ENCODE measurements at regions not wholly inside any gene's neighbourhood (a gene's known extent, or its start where the extent isn't known, plus 50 kb on each side); places are given as distances from the start of the nearest gene placed in this dataset.

DNA sequence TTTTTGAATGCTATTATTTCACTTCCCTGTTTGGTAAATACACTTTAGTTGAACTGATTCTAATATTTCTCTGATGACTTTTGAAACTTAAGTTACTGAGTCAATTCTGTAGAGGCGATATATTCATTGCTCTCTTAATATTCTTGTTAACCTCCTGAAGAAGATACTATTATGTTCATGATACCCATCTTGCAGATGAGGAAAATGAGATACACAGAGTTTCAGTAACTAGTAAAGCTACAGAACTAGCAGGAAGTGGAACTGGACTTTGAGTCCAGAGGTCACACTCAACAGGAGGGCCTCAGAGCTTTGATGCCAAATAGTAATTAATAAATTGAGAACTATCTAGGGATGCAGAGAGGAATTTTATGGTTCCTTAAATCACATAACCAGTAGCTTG is 70.0 kb downstream of the PCDH7 start:
- TF ChIP-seq CTCF (IDR thresholded peaks at IDR 0.05): no peak
- no peak for TF ChIP-seq ZFX (IDR thresholded peaks at IDR 0.05; ENCODE audit: borderline replicate concordance)

Data from 22Rv1 (cell line).